RWPE1 (cell line): ENCODE measurements at regions not wholly inside any gene's neighbourhood (a gene's known extent, or its start where the extent isn't known, plus 50 kb on each side); places are given as distances from the start of the nearest gene placed in this dataset.

Source experiments
- CTCF ChIA-PET: fragments of 350-600 bp; sonication (Branson Sonifier 250); formaldehyde crosslinking; extraction: SDS; loops from one replicate; lab custom pipeline; 2021; lab: Yijun Ruan, JAX
- POLR2A ChIA-PET: fragments of 400-600 bp; formaldehyde crosslinking; extraction: SDS; loops from one replicate; lab custom pipeline; 2020; ENCODE audit warnings: antibody characterized with exemption; ENCODE audit not compliant: low non-redundant PET; lab: Yijun Ruan, JAX
- DNase-seq: peaks from one replicate; pipeline ENCODE4 v3.0.0; 2012; ENCODE audit warnings: low spot score
- H3K27ac ChIP-seq: fragments of 450-650 bp; 2 replicates; pipeline ENCODE4 v1.5.1; 2017
- TF ChIP-seq, protein P1 (sequence below): fragments of 450-650 bp; conservative IDR thresholded peaks from 2 replicates; pipeline ENCODE4 v1.5.1; 2017; ENCODE audit warnings: low read depth, mild to moderate bottlenecking

DNA sequence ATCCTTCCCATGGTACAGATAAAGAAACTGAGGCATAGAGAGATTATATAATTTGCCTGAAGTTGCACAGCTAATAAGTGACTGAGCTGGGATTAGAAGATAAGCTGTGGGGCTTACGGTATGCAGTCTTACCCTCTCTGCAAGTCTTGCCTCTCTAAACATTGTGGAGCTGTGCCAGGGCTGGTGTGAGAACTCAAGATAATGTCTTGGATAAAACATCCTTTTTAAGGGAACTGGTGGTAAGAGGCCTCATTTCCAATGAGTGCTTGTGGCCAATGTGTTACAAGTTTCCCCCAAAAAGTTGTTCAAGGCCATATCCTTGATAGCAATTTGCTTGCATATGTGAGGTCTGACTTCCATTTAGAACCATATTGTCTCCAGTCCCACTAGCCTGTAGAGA is 84.3 kb upstream of the ETAA1 start:
- TF ChIP-seq, protein P1, sequence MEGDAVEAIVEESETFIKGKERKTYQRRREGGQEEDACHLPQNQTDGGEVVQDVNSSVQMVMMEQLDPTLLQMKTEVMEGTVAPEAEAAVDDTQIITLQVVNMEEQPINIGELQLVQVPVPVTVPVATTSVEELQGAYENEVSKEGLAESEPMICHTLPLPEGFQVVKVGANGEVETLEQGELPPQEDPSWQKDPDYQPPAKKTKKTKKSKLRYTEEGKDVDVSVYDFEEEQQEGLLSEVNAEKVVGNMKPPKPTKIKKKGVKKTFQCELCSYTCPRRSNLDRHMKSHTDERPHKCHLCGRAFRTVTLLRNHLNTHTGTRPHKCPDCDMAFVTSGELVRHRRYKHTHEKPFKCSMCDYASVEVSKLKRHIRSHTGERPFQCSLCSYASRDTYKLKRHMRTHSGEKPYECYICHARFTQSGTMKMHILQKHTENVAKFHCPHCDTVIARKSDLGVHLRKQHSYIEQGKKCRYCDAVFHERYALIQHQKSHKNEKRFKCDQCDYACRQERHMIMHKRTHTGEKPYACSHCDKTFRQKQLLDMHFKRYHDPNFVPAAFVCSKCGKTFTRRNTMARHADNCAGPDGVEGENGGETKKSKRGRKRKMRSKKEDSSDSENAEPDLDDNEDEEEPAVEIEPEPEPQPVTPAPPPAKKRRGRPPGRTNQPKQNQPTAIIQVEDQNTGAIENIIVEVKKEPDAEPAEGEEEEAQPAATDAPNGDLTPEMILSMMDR = no peak
- POLR2A ChIA-PET = no interaction called here
- CTCF ChIA-PET = no interaction called here

DNA sequence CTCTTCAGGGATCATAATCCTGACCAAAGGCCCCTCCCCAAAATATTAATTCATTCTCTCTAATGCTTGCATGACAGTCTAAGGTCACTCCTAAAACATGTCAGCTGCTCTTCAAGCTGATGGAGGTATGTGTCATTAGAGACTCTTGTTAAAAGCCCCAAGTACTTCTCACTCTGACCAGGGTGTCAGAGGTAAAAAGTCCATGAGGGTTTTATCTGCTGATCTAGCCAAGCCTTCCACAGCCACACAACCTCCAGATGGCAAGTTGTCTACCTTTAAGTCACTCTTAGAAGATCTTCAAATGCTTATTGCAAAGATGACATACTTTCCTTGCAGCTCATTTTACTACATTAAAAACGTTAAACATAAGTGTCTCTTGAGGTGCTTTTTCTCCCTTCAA is 83.6 kb upstream of the ETAA1 start:
- TF ChIP-seq, protein P1 = no peak
- POLR2A ChIA-PET = no interaction called here
- DNase-seq = no peak
- H3K27ac ChIP-seq = no peak overlapping the region
- CTCF ChIA-PET = no interaction called here

More for the DNA sequence above, 84.3 kb upstream of the ETAA1 start:
- no peak for DNase-seq
- H3K27ac ChIP-seq = no peak overlapping the region

DNA sequence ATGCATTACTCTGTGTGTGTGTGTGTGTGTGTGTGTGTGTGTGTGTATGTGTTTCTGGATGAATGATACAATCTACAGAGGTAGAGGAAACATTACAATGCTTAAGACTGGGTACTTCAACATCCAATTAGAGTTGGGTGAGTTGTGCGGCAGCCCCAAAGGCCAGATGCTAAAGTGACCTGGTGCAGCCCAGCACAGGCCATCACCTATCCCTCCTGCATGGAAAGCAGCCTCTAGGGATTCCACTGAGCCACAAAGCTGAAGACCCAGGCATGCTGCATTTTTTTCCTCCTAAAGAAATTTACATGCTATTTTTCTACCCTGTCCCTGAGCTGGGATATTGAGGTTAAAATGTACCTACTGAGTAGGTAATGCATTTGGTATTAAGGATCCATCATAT is 79.1 kb upstream of the ETAA1 start:
- ChIA-PET CTCF (interaction anchor here (0.6 to 0.9 kb wide), 4 partner anchors 10 to 879 kb away, joined by 3 to 5 read pairs (median 4); no protein-coding TSS in a partner anchor), POLR2A (no interaction called here)
- no peak overlapping the region for H3K27ac ChIP-seq
- TF ChIP-seq, protein P1 = no peak
- no peak for DNase-seq

DNA sequence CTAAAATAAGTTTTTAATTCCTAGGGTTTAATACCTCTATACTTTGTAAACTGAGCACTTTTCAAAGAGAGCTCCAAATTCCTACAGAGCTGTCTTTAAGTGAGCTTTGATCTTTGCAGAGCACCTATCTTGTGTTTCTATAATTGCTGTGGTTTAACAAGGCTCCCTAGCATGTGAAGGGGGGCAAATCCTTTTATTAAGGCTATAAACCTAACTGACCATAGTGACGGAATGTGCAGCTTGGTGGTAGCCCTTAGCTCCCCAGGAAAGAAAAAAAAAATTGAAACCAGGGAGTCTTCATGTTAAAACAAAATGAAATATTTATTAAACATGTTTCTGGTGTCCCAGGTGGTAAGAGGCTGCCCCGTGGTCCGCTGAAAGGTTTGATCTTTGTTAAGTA is 78.6 kb upstream of the ETAA1 start:
- TF ChIP-seq, protein P1 = no peak
- ChIA-PET POLR2A (no interaction called here), CTCF (interaction anchor here (0.6 to 0.9 kb wide), 4 partner anchors 10 to 879 kb away, joined by 3 to 5 read pairs (median 4); no protein-coding TSS in a partner anchor)
- DNase-seq = no peak
- H3K27ac ChIP-seq = no peak overlapping the region

DNA sequence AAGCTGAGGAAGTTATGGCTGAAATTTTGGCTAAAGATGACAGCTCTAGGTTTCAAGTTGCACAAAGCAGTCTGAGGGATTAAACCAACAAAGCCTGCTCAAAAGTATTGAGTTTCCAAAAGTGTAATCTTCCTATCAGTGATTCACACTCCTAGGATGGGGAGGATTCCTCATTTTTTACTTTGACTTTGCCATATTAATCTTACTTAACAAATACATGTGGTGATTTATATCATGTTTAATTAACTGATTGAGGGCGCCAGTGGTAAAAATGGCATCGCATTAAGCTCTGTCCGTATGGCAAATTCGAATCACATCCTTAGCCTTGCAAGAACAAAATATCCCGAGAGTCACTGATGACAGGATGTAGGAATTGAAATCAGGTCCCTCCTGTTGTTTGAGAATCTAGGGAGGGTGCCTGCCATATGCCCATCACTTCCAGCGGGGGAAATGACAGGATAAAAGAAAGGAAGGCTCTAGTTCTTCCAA is 78.1 kb upstream of the ETAA1 start:
- TF ChIP-seq, protein P1 = no peak
- no peak for DNase-seq
- POLR2A ChIA-PET = no interaction called here
- CTCF ChIA-PET = interaction anchor here (0.7 to 0.9 kb wide), 2 partner anchors 25 to 238 kb away, joined by 3 to 5 read pairs; no protein-coding TSS in a partner anchor
- H3K27ac ChIP-seq = no peak overlapping the region

DNA sequence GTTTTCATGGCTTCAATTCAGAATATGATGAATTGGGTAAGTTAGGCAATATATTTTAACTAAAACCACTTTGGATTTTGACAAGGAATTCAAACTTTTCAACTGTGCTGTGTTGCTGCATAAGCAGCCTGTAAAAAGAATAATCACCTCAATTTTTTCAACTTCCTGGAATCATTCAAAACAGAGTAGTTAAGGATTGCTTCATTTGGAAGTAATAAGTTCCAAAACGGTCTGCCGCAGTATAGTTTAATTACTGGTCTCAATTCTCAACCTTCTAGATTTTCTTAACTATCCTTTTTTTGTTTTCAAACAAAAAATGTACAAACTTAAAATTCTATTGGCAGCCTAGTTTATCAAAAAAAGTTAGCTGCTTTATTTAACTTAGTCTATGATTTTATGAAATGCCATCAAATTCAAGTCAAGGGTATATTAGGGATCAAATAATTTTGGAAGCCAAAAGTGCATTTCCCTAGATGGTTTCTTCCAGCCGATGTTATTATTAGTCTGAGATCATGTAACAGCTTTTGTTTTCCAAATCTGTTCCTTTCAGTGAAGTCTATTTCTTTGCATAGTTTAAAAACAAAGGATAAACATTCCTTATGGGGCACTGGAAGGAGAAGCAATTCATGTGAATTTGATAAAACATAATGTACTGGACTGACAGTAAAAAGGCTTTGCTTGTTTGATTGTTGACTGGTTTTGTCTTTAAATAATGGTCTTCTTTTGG is 76.1 kb upstream of the ETAA1 start:
- DNase-seq = no peak
- POLR2A ChIA-PET = no interaction called here
- no peak overlapping the region for H3K27ac ChIP-seq
- TF ChIP-seq, protein P1 = no peak
- CTCF ChIA-PET = no interaction called here
